ENCODE measurements at regions not wholly inside any gene's neighbourhood (a gene's known extent, or its start where the extent isn't known, plus 50 kb on each side); places are given as distances from the start of the nearest gene placed in this dataset.

DNA sequence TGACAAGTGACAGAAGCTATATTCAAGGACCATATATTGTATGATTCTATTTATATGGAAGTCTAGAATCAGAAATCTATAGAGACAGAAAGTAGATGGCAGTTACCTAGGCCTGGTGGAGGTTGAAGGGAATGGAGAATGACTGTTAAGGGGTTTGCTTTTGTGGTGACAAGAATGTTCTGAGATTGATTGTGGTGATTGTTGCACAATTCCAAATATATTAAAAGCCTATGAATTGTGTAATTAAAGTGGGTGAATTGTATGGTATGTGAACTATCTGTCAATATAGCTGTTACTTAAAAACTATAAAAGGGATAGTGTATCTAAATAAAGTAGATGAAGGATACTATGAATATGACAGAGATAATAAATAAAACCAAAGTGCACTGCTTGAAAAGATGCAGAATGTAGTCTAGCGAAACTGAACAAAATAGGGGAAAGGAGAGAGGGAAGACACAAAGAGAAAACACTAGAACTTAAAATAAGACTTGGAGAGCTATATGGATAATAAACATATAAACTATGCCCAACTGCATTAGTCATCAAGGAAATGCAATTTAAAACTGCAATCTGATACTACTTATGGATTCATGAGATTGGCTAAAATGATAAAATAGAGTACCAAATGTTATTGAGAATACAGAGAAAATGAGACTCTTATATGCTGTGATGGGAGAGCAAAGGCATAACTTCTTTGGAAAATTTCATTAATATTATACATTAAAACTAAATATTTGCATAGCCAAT is 82.1 kb upstream of the BANK1 start:
- in situ Hi-C loops (cut with HindIII; ENCODE audit: low sequenced_read_pairs): no loop called here
- no peak for DNase-seq (ENCODE audit: low read depth, low spot score)
- no peak for TF ChIP-seq CTCF (IDR thresholded peaks at IDR 0.05; ENCODE audit: low read depth, low read length)
- no peak overlapping the region for H3K4me3 ChIP-seq (ENCODE audit: low read depth, low read length)

GRCh38 chr4:101707596-101707995 is 82.9 kb upstream of the BANK1 start:
- H3K4me3 ChIP-seq (ENCODE audit: low read depth, low read length): no peak overlapping the region
- TF ChIP-seq CTCF (IDR thresholded peaks at IDR 0.05; ENCODE audit: low read depth, low read length): no peak
- in situ Hi-C loops (cut with HindIII; ENCODE audit: low sequenced_read_pairs): no loop called here
- no peak for DNase-seq (ENCODE audit: low read depth, low spot score)

- no peak for DNase-seq (ENCODE audit: low read depth, low spot score)
- H3K4me3 ChIP-seq (ENCODE audit: low read depth, low read length): no peak overlapping the region
- in situ Hi-C loops (cut with HindIII; ENCODE audit: low sequenced_read_pairs): no loop called here
- no peak for TF ChIP-seq CTCF (IDR thresholded peaks at IDR 0.05; ENCODE audit: low read depth, low read length)
Observed at GRCh38 chr4:101706535-101707057, 83.9 kb upstream of the BANK1 start.

GRCh38 chr4:101701551-101701950 is 89.0 kb upstream of the BANK1 start:
- no peak for DNase-seq (ENCODE audit: low read depth, low spot score)
- in situ Hi-C loops (cut with HindIII; ENCODE audit: low sequenced_read_pairs): no loop called here
- no peak for TF ChIP-seq CTCF (IDR thresholded peaks at IDR 0.05; ENCODE audit: low read depth, low read length)

DNA sequence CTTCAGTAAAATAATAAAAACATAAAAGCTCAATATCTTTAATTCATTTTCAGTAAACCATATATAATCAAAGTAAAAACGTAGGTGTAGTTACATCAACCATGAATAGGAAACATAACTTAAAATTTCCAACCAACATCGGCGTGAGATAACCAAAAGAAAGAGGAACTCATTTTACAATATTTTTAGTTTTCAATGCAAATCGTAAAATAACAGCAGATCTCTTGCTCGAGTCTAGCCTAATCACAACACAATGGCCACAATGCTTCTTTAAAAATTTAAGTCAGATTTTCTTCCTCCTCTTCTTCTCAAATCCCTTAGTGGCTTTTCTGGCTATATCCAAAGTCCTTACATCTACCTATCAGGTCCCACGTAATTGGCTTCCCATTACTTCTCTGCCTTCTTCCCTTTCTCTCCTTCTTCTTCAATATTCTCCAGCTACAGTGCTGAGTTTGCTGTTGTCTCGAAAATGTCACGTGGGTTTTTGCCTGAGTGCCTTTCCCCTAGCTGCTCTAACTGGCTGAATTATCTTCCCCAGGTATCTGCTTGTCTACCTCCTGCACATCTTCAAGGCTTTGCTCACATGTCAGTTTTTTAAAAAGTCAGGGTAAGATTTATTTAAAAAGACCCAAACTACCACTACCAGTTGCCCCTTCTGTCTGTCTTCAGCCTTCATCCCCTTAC is 90.9 kb upstream of the BANK1 start:
- no peak for TF ChIP-seq CTCF (IDR thresholded peaks at IDR 0.05; ENCODE audit: low read depth, low read length)
- no peak overlapping the region for H3K4me3 ChIP-seq (ENCODE audit: low read depth, low read length)
- in situ Hi-C loops (cut with HindIII; ENCODE audit: low sequenced_read_pairs): no loop called here
- DNase-seq (ENCODE audit: low read depth, low spot score): no peak

More at GRCh38 chr4:101701551-101701950, 89.0 kb upstream of the BANK1 start:
- H3K4me3 ChIP-seq (ENCODE audit: low read depth, low read length): no peak overlapping the region

GRCh38 chr4:101697266-101697665 is 93.3 kb upstream of the BANK1 start:
- no peak for TF ChIP-seq CTCF (IDR thresholded peaks at IDR 0.05; ENCODE audit: low read depth, low read length)
- no peak for DNase-seq (ENCODE audit: low read depth, low spot score)
- H3K4me3 ChIP-seq (ENCODE audit: low read depth, low read length): no peak overlapping the region
- in situ Hi-C loops (cut with HindIII; ENCODE audit: low sequenced_read_pairs): no loop called here

Measured in astrocyte of the spinal cord (primary cell).